ENCODE measurements at regions not wholly inside any gene's neighbourhood (a gene's known extent, or its start where the extent isn't known, plus 50 kb on each side); places are given as distances from the start of the nearest gene placed in this dataset.
A peak's percentile ranks its signal among the peaks of the same experiment; 100 is the strongest.

DNA sequence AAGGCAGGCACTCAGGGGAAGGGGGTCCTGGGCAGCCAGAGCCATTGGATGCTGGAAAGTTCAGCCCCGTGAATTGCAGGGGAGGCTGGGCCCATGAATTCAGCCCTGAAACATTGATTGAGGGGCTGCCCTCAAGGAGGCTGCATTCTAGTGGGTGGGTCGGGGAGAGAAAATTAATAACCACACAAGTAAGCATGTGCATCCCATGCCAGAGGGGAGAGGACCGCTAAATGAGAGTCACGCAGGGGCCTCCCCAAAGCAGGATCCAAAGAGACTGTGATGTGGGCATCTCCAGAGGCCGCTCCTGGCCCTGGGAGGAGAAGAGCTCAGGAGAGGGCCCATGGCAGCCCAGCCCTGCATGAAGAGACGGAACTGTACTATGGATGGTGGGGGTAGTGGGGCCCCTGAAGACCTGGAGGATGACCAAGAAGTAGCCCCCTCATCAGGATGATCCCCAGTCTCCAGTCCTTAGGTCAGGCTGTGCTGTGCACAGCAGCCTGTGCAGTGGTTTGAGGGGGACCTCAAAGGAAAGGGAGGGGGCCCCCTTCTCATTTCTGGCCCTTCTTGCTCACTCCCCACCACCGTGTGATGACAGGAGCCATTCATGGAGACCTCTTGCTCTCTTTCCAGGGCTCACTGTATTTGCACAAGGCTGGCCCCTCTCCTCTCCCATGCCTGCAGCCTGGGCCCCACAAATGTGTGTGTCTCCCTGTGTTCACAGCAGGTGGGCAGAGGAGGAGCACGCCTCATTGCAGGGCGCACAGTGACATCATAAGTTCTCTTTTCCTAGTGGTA, 233.6 kb upstream of the IRX1 start:
- H3K36me3 ChIP-seq = no peaks in the 10 kb centered on the region
- intact Hi-C loops (cut with DNase I) = no loop called here
- H3K4me3 ChIP-seq = no peak overlapping the region
- no peaks in the 10 kb centered on the region for H3K4me1 ChIP-seq
- no peaks in the 10 kb centered on the region for H3K27me3 ChIP-seq
- 82 to 87% methylated on average over 9 of the region's 9 CpGs for WGBS, 2 donors
- no peak overlapping the region for H3K27ac ChIP-seq
- peak; percentile 15 for DNase-seq
- H3K9me3 ChIP-seq = no peaks in the 10 kb centered on the region
- TF ChIP-seq, protein P1, sequence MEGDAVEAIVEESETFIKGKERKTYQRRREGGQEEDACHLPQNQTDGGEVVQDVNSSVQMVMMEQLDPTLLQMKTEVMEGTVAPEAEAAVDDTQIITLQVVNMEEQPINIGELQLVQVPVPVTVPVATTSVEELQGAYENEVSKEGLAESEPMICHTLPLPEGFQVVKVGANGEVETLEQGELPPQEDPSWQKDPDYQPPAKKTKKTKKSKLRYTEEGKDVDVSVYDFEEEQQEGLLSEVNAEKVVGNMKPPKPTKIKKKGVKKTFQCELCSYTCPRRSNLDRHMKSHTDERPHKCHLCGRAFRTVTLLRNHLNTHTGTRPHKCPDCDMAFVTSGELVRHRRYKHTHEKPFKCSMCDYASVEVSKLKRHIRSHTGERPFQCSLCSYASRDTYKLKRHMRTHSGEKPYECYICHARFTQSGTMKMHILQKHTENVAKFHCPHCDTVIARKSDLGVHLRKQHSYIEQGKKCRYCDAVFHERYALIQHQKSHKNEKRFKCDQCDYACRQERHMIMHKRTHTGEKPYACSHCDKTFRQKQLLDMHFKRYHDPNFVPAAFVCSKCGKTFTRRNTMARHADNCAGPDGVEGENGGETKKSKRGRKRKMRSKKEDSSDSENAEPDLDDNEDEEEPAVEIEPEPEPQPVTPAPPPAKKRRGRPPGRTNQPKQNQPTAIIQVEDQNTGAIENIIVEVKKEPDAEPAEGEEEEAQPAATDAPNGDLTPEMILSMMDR (IDR thresholded peaks at IDR 0.05) = no peak
- TF ChIP-seq EP300 (IDR thresholded peaks at IDR 0.05) (no peak), POLR2AphosphoS5 (IDR thresholded peaks at IDR 0.05) (no peak), POLR2A (IDR thresholded peaks at IDR 0.05) (no peak)

DNA sequence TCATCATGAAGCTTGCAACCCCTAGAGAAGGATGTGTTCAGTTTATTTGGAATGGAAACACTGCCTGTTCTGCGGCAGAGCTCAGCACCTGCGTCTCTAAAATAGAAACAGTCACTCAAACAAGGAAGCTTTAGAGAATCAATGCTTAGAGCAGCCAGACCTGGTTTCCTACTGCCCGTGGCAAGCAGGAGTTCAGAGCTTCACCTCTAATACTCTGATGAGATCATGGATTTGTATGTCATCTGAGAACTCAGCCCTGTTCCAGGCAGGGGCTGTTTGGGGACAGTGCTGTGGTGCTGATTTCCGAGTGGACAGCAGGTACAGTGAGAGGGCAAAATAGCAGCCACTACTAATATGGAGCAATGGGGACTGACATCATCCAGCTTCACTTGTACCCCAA, 236.0 kb upstream of the IRX1 start:
- no peaks in the 10 kb centered on the region for H3K36me3 ChIP-seq
- intact Hi-C loops (cut with DNase I) = no loop called here
- no peaks in the 10 kb centered on the region for H3K9me3 ChIP-seq
- no peaks in the 10 kb centered on the region for H3K27me3 ChIP-seq
- no peak overlapping the region for H3K27ac ChIP-seq
- 56 to 69% methylated on average over 4 of the region's 4 CpGs for WGBS, 2 donors
- no peaks in the 10 kb centered on the region for H3K4me1 ChIP-seq
- no peak overlapping the region for H3K4me3 ChIP-seq
- no peak for DNase-seq
- TF ChIP-seq, protein P1 (IDR thresholded peaks at IDR 0.05) = no peak
- TF ChIP-seq EP300 (IDR thresholded peaks at IDR 0.05) (no peak), POLR2A (IDR thresholded peaks at IDR 0.05) (no peak), POLR2AphosphoS5 (IDR thresholded peaks at IDR 0.05) (no peak)

DNA sequence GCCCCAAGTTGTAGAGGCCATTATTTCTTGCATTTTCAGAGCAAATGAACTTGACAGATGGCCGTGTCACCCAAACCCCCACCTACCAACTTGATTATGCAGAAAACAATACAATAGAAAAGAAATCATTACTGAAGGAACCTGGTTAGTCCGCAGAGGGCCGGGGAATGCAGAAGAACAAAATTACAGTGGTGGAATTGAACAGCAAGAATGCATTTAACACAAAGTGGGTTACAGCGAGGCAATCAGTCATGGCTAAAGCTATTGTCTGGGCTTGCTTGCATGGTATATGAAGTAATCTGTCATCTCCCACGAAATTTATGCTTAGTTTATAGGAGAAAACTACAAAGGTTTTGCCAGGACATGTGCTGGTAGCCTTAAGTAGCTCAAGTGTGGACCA, 238.3 kb upstream of the IRX1 start:
- no peaks in the 10 kb centered on the region for H3K36me3 ChIP-seq
- no peak for TF ChIP-seq POLR2AphosphoS5 (IDR thresholded peaks at IDR 0.05)
- TF ChIP-seq POLR2A (IDR thresholded peaks at IDR 0.05) = no peak
- TF ChIP-seq EP300 (IDR thresholded peaks at IDR 0.05) = no peak
- TF ChIP-seq, protein P1 (IDR thresholded peaks at IDR 0.05) = no peak
- 69 to 77% methylated on average over 5 of the region's 5 CpGs for WGBS, 2 donors
- no peak overlapping the region for H3K27ac ChIP-seq
- no peaks in the 10 kb centered on the region for H3K27me3 ChIP-seq
- DNase-seq = no peak
- no peak overlapping the region for H3K4me3 ChIP-seq
- intact Hi-C loops (cut with DNase I) = no loop called here
- no peaks in the 10 kb centered on the region for H3K4me1 ChIP-seq
- no peaks in the 10 kb centered on the region for H3K9me3 ChIP-seq

DNA sequence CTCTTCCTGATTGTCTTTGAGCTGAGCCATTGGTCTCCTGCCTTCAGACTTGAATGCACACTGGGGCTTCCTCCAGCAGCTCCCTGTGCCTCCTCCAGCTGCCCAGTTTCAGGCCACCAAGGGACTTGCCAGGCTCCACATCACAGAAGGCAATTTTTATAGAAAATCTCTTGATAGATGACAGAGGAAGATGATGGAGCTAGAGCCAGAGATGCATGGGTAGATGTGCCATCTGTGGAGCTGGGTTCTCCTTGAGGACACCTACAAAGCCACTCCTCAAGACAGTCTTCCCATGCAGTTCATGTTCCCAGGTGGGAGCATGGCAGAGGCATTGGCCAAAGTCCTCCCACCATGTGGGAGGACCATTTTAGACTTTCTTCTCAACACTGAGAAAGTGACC, 239.6 kb upstream of the IRX1 start:
- H3K9me3 ChIP-seq = no peaks in the 10 kb centered on the region
- TF ChIP-seq POLR2A (IDR thresholded peaks at IDR 0.05) = no peak
- TF ChIP-seq, protein P1 (IDR thresholded peaks at IDR 0.05) = no peak
- no peak for TF ChIP-seq EP300 (IDR thresholded peaks at IDR 0.05)
- TF ChIP-seq POLR2AphosphoS5 (IDR thresholded peaks at IDR 0.05) = no peak
- no peaks in the 10 kb centered on the region for H3K36me3 ChIP-seq
- H3K4me3 ChIP-seq = no peak overlapping the region
- no peak overlapping the region for H3K27ac ChIP-seq
- DNase-seq = peak; percentile 18
- intact Hi-C loops (cut with DNase I) = no loop called here
- H3K27me3 ChIP-seq = no peaks in the 10 kb centered on the region
- no peaks in the 10 kb centered on the region for H3K4me1 ChIP-seq

DNA sequence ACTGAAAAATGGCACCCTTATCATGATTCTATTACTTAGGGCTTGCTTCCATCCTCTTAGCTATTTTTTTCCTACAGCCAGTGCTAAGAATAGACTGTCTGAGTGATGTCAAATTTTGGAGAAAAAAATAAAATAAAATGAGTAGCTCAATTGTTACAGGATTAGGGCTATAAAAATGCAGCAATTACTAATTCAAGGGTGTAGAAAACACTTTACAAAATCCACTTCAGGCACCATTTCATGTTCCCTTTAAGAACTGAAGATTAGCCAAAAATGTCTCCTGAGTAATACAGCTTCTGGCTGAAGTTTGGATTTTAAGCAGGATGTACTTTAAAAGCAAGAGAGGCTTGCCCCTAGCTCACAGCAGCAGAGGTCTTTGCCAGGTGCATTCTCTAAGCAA, 240.5 kb upstream of the IRX1 start:
- no peak overlapping the region for H3K27ac ChIP-seq
- H3K4me3 ChIP-seq = no peak overlapping the region
- no peaks in the 10 kb centered on the region for H3K27me3 ChIP-seq
- intact Hi-C loops (cut with DNase I) = no loop called here
- no peaks in the 10 kb centered on the region for H3K36me3 ChIP-seq
- TF ChIP-seq EP300 (IDR thresholded peaks at IDR 0.05) = no peak
- TF ChIP-seq POLR2A (IDR thresholded peaks at IDR 0.05) = no peak
- no peak for TF ChIP-seq POLR2AphosphoS5 (IDR thresholded peaks at IDR 0.05)
- TF ChIP-seq, protein P1 (IDR thresholded peaks at IDR 0.05) = no peak
- no peaks in the 10 kb centered on the region for H3K9me3 ChIP-seq
- no peak for DNase-seq
- H3K4me1 ChIP-seq = no peaks in the 10 kb centered on the region

Data from sigmoid colon (tissue), 6 donors.